ENCODE measurements at regions not wholly inside any gene's neighbourhood (a gene's known extent, or its start where the extent isn't known, plus 50 kb on each side); places are given as distances from the start of the nearest gene placed in this dataset.
"Not testable (repeated sequence)": the region's sequence is repeated elsewhere in the genome, so short reads cannot be mapped to it uniquely, and the experiment has no call there.

GRCh38 chr7:93719546-93719945 is 145.0 kb upstream of the CALCR start:
- no peak overlapping the region for H3K4me3 ChIP-seq (ENCODE audit: low read length in 3 of 3)
- no peaks in the 10 kb centered on the region for H3K27me3 ChIP-seq (ENCODE audit: control insufficient read depth, insufficient read depth, low read length)
- H3K4me1 ChIP-seq (ENCODE audit: control insufficient read depth in 2 of 3, insufficient read depth in 2 of 3, low read depth in 1 of 3, low read length in 3 of 3) = no peaks in the 10 kb centered on the region
- no peak overlapping the region for H3K9ac ChIP-seq (ENCODE audit: low read length in 3 of 3)
- no peak for TF ChIP-seq CTCF (IDR thresholded peaks at IDR 0.05; ENCODE audit: borderline replicate concordance, extremely low read depth, insufficient read depth)
- no peak overlapping the region for H3K27ac ChIP-seq (ENCODE audit: low read depth in 2 of 2, low read length in 2 of 2)
- intact Hi-C loops (cut with DNase I) = no loop called here
- DNase-seq (no peak), FAIRE-seq (no peak)
- no peaks in the 10 kb centered on the region for H3K9me3 ChIP-seq (ENCODE audit: control insufficient read depth in 2 of 3, insufficient read depth in 1 of 3, low read length in 3 of 3)
- no peaks in the 10 kb centered on the region for H3K36me3 ChIP-seq (ENCODE audit: control insufficient read depth in 2 of 3, insufficient read depth in 3 of 3, low read length in 3 of 3)

- no peak overlapping the region for H3K27ac ChIP-seq (ENCODE audit: low read depth in 2 of 2, low read length in 2 of 2)
These were observed 142.8 kb upstream of the CALCR start for GRCh38 chr7:93717217-93717900.

GRCh38 chr7:93715234-93715633 is 140.7 kb upstream of the CALCR start:
- FAIRE-seq = no peak
- Histone ChIP-seq H3K27ac (ENCODE audit: low read depth in 2 of 2, low read length in 2 of 2) (no peak overlapping the region), H3K9me3 (ENCODE audit: control insufficient read depth in 2 of 3, insufficient read depth in 1 of 3, low read length in 3 of 3) (no peaks in the 10 kb centered on the region), H3K27me3 (ENCODE audit: control insufficient read depth, insufficient read depth, low read length) (no peaks in the 10 kb centered on the region), H3K9ac (ENCODE audit: low read length in 3 of 3) (no peak overlapping the region), H3K4me1 (ENCODE audit: control insufficient read depth in 2 of 3, insufficient read depth in 2 of 3, low read depth in 1 of 3, low read length in 3 of 3) (no peaks in the 10 kb centered on the region), H3K36me3 (ENCODE audit: control insufficient read depth in 2 of 3, insufficient read depth in 3 of 3, low read length in 3 of 3) (no peaks in the 10 kb centered on the region), H3K4me3 (ENCODE audit: low read length in 3 of 3) (no peak overlapping the region)
- peak; percentile 51 for TF ChIP-seq CTCF (IDR thresholded peaks at IDR 0.05; ENCODE audit: borderline replicate concordance, extremely low read depth, insufficient read depth)
- intact Hi-C loops (cut with DNase I) = no loop called here
- DNase-seq = peak; percentile 44 to 68 (median 61)

More at GRCh38 chr7:93717217-93717900, 142.8 kb upstream of the CALCR start:
- no peak for TF ChIP-seq CTCF (IDR thresholded peaks at IDR 0.05; ENCODE audit: borderline replicate concordance, extremely low read depth, insufficient read depth)
- no peaks in the 10 kb centered on the region for H3K27me3 ChIP-seq (ENCODE audit: control insufficient read depth, insufficient read depth, low read length)
- no peaks in the 10 kb centered on the region for H3K9me3 ChIP-seq (ENCODE audit: control insufficient read depth in 2 of 3, insufficient read depth in 1 of 3, low read length in 3 of 3)
- no peak for DNase-seq
- H3K4me1 ChIP-seq (ENCODE audit: control insufficient read depth in 2 of 3, insufficient read depth in 2 of 3, low read depth in 1 of 3, low read length in 3 of 3) = no peaks in the 10 kb centered on the region
- no peaks in the 10 kb centered on the region for H3K36me3 ChIP-seq (ENCODE audit: control insufficient read depth in 2 of 3, insufficient read depth in 3 of 3, low read length in 3 of 3)
- FAIRE-seq = no peak
- intact Hi-C loops (cut with DNase I) = no loop called here
- no peak overlapping the region for H3K9ac ChIP-seq (ENCODE audit: low read length in 3 of 3)
- no peak overlapping the region for H3K4me3 ChIP-seq (ENCODE audit: low read length in 3 of 3)

GRCh38 chr7:93711926-93712325 is 137.4 kb upstream of the CALCR start:
- FAIRE-seq = no peak
- Histone ChIP-seq H3K9ac (ENCODE audit: low read length in 3 of 3) (no peak overlapping the region), H3K27ac (ENCODE audit: low read depth in 2 of 2, low read length in 2 of 2) (no peak overlapping the region), H3K4me1 (ENCODE audit: control insufficient read depth in 2 of 3, insufficient read depth in 2 of 3, low read depth in 1 of 3, low read length in 3 of 3) (no peaks in the 10 kb centered on the region), H3K27me3 (ENCODE audit: control insufficient read depth, insufficient read depth, low read length) (no peaks in the 10 kb centered on the region), H3K36me3 (ENCODE audit: control insufficient read depth in 2 of 3, insufficient read depth in 3 of 3, low read length in 3 of 3) (no peaks in the 10 kb centered on the region), H3K4me3 (ENCODE audit: low read length in 3 of 3) (no peak overlapping the region), H3K9me3 (ENCODE audit: control insufficient read depth in 2 of 3, insufficient read depth in 1 of 3, low read length in 3 of 3) (no peaks in the 10 kb centered on the region)
- intact Hi-C loops (cut with DNase I) = no loop called here
- no peak for DNase-seq
- TF ChIP-seq CTCF (IDR thresholded peaks at IDR 0.05; ENCODE audit: borderline replicate concordance, extremely low read depth, insufficient read depth) = no peak

- H3K27me3 ChIP-seq (ENCODE audit: control insufficient read depth, insufficient read depth, low read length); H3K4me1 ChIP-seq (ENCODE audit: control insufficient read depth in 2 of 3, insufficient read depth in 2 of 3, low read depth in 1 of 3, low read length in 3 of 3); DNase-seq; H3K9me3 ChIP-seq (ENCODE audit: control insufficient read depth in 2 of 3, insufficient read depth in 1 of 3, low read length in 3 of 3); FAIRE-seq; H3K27ac ChIP-seq (ENCODE audit: low read depth in 2 of 2, low read length in 2 of 2); H3K9ac ChIP-seq (ENCODE audit: low read length in 3 of 3); H3K36me3 ChIP-seq (ENCODE audit: control insufficient read depth in 2 of 3, insufficient read depth in 3 of 3, low read length in 3 of 3); H3K4me3 ChIP-seq (ENCODE audit: low read length in 3 of 3); intact Hi-C loops (cut with DNase I): not testable (repeated sequence)
These were observed 133.7 kb upstream of the CALCR start for GRCh38 chr7:93708255-93708654.

Measured in kidney (tissue), 13 donors.